GM19099 (cell line): ENCODE measurements at regions not wholly inside any gene's neighbourhood (a gene's known extent, or its start where the extent isn't known, plus 50 kb on each side); places are given as distances from the start of the nearest gene placed in this dataset.

Experiments
- POLR2A ChIP-seq: IDR thresholded peaks from 3 replicates; pipeline ENCODE4 v1.6.1; 2011; ENCODE audit warnings: low read depth; ENCODE audit not compliant: insufficient read length; ENCODE audit errors: extremely low read depth

DNA sequence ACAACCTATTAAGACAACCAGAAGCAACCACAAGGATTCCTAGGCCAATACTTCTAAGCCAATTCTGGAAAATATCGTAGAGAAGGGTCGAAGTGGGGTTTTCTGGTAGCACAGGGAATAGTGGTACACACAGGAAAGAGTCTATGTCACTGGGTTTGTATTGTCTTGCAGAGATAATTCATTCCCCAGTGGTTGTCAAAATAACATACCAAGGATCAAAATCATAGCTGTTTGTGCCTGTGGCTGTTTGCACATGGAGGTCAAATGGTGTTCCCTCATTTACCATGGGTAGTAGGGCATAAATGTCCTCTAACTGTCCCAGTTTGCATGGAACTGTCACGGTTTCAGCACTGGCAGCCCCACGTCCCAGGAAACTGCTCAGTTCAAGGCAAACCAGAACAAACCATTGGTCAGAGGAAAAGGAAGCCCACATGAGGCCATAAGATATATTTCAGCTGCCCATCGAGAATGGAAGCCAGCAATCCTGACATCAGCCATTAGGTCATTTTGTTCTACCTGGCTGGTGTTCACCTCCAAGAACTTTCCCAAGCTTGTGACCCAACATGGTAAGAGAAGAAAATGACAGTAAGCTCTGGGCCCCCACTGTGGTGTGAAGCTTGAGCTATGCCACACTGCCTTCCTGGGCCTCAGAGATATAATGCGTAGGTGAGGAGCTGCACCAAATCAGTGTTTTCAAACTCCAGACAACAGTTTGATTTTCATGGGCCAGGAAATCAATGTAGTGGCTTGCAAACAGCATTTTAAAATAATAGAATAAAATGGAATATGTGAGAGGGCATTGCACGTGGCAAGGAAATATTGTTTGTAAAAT, 53.9 kb upstream of the NFE2L3 start:
- TF ChIP-seq POLR2A, result no peak

DNA sequence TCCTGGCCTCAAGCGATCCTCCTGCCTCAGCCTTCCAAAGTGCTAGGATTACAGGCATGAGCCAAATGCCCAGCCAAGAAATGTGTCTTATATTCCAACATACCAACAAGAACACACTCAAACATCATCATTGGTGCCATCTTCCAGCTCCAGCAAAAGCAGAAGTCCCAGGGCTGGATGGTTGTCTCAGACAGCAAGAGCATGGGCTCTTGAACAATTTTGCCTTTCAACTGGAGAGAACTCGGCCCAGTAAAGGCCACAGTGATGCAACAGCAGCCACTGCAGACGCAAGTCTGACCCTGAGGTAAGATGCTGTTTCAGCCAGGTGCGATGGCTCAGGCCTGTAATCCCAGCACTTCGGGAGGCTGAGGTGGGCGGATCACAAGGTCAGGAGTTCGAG, 52.8 kb upstream of the NFE2L3 start:
- no peak for TF ChIP-seq POLR2A

DNA sequence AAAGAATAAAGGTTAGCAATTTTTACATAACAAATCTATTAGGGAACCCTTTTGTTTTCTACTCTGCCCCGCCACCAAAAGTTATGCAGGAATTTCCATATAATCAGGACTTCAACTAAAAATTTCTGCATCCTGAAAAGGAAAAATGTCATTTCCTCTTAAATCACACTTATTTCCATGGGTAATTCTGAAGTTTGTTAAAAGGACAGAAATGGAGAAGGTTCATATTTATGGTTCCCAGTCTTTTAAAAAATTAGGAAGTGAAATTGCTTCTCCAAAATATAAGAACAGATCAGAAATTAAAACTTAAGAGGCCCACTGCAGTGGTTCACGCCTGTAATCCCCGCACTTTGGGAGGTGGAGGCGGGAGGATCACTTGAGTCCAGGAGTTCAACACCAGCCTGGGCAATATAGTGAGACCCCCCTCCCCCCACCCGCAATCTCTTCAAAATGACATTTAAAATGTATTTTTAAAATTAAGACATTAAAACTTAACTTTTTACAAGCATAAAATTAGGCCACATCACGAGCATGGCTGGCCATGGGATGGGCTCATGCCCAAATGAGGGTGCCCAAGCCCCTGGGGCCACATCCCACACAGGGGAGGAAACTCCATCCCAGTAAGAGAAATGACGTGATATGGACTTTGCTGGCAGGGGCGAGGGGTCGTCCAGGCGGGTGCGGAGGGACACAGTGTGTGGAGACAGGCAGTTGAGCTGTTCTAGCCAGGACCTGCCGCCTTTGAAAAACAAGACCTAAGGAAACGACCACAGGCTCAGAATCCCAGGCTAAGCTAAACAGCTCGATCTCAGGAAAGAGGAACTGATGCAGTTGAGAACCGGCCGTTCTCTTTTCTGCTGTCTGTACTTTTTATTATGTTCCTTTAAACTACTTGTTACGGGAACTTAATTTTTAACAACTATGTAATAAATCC, 51.3 kb upstream of the NFE2L3 start:
- TF ChIP-seq POLR2A, result no peak

DNA sequence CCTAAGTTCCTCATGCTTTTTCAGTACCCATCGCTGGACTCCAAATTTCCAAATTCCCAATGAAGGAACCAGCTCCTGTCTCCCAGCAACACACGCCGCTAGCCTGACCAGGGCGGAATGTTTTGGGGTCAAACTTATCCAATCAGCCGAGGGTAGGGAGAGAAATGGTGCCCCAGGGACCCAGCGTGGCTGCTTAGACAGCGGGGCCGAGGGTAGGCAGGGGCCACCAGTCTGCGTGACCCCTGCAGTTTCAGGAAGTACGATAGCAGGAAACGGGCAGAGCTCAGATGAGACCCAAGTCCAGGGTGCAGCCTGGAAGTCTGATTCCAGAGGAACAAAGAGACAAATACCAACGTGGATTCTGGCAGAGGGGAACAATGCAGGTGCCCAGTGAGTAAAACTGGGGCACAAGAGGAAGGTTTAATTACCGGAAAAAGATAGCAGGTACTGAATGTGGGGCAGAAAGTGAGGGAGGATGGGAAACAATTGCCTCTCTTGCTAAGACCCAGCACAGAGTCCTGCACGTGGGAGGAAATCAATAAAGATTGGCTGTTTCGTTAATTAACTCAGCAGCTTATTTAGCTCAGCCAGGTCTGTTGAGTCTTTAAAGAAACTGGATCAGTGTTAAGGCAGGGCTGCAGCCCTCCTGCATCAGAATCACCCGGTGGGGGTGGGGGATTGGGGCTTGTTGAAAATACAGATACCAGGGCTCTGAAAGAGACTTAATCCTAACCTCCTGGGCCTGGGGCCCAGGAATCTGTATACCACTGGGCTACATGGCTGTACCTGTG, 50.4 kb upstream of the NFE2L3 start:
- TF ChIP-seq POLR2A, result peak; percentile 52

DNA sequence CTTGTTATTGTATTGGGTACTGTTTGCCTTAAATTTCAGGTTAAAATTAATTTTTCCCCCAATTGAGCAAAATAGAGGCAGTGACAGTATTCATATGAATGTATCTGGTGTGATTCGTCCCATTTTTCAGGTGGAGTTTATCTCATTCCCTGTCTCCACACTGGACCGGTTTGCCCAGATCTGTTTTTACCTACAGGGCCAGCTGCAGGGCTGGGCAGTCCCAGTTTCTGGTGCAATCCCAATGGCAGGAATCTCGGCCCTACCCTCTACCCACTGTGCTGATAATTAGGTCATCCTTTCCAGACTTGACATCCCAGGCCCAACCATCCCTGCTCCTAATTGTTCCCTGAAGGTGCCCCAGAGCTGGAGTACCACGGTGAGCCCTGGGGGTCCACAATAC, 49.8 kb upstream of the NFE2L3 start:
- no peak for TF ChIP-seq POLR2A
